ENCODE measurements at regions not wholly inside any gene's neighbourhood (a gene's known extent, or its start where the extent isn't known, plus 50 kb on each side); places are given as distances from the start of the nearest gene placed in this dataset.

- no peak for DNase-seq (ENCODE audit: low read depth)
- no peak overlapping the region for H3K4me3 ChIP-seq (ENCODE audit: low read depth, low read length)
- no peak for TF ChIP-seq CTCF (IDR thresholded peaks at IDR 0.05; ENCODE audit: insufficient read depth, low read depth, low read length, missing control alignments)
Observed at GRCh38 chr6:109260701-109261100, 121.6 kb downstream of the CD164 start.

GRCh38 chr6:109260126-109260525 lies 122.1 kb downstream of the CD164 start:
- TF ChIP-seq CTCF (IDR thresholded peaks at IDR 0.05; ENCODE audit: insufficient read depth, low read depth, low read length, missing control alignments): no peak
- no peak for DNase-seq (ENCODE audit: low read depth)

GRCh38 chr6:109258129-109258528 lies 124.1 kb downstream of the CD164 start:
- no peak for DNase-seq (ENCODE audit: low read depth)
- H3K4me3 ChIP-seq (ENCODE audit: low read depth, low read length): no peak overlapping the region
- TF ChIP-seq CTCF (IDR thresholded peaks at IDR 0.05; ENCODE audit: insufficient read depth, low read depth, low read length, missing control alignments): no peak

More at GRCh38 chr6:109260126-109260525, 122.1 kb downstream of the CD164 start:
- no peak overlapping the region for H3K4me3 ChIP-seq (ENCODE audit: low read depth, low read length)

- TF ChIP-seq CTCF (IDR thresholded peaks at IDR 0.05; ENCODE audit: insufficient read depth, low read depth, low read length, missing control alignments): no peak
- DNase-seq (ENCODE audit: low read depth): no peak
- H3K4me3 ChIP-seq (ENCODE audit: low read depth, low read length): no peak overlapping the region
Observed at GRCh38 chr6:109257494-109257893, 124.8 kb downstream of the CD164 start.

GRCh38 chr6:109255946-109256640 lies 126.2 kb downstream of the CD164 start:
- no peak overlapping the region for H3K4me3 ChIP-seq (ENCODE audit: low read depth, low read length)
- DNase-seq (ENCODE audit: low read depth): no peak
- no peak for TF ChIP-seq CTCF (IDR thresholded peaks at IDR 0.05; ENCODE audit: insufficient read depth, low read depth, low read length, missing control alignments)

- no peak overlapping the region for H3K4me3 ChIP-seq (ENCODE audit: low read depth, low read length)
Observed at GRCh38 chr6:109255087-109255486, 127.2 kb downstream of the CD164 start.

More at GRCh38 chr6:109255087-109255486, 127.2 kb downstream of the CD164 start:
- TF ChIP-seq CTCF (IDR thresholded peaks at IDR 0.05; ENCODE audit: insufficient read depth, low read depth, low read length, missing control alignments): no peak
- DNase-seq (ENCODE audit: low read depth): no peak

Data from GM12865 (cell line).